K562 (cell line): ENCODE measurements at regions not wholly inside any gene's neighbourhood (a gene's known extent, or its start where the extent isn't known, plus 50 kb on each side); places are given as distances from the start of the nearest gene placed in this dataset.

Experiments
- ATF2 ChIP-seq: sonication (generic); formaldehyde crosslinking; IDR thresholded peaks from 2 replicates; pipeline ENCODE4 v1.8.1; 2022; ENCODE audit warnings: missing genetic modification reagents
- CBFA2T3 ChIP-seq: fragments of 450-650 bp; IDR thresholded peaks from 2 replicates; pipeline ENCODE4 v1.6.1; 2017
- ELF4 ChIP-seq: fragments of 450-650 bp; formaldehyde crosslinking; IDR thresholded peaks from 2 replicates; pipeline ENCODE4 v1.4.0; 2022; ENCODE audit warnings: missing genetic modification characterization
- IRF9 ChIP-seq: fragments of 450-650 bp; IDR thresholded peaks from 2 replicates; pipeline ENCODE4 v1.6.1; 2016; ENCODE audit warnings: missing biosample characterization, missing genetic modification characterization
- MYBL2 ChIP-seq, 2 experiments: fragments of 450-650 bp in 1 of 2; sonication (generic) in 1 of 2; formaldehyde crosslinking in 1 of 2; IDR thresholded peaks; 2 replicates each; pipeline versions ENCODE4 v1.6.1 to v1.8.1; 2017 to 2022; ENCODE audit warnings: borderline replicate concordance in 1 of 2, inconsistent platforms in 1 of 2, low read depth in 1 of 2, mild to moderate bottlenecking in 1 of 2, missing genetic modification reagents in 1 of 2, moderate library complexity in 1 of 2
- NR2C2 ChIP-seq, 2 experiments: fragments of 200-800 bp in 1 of 2; sonication (Bioruptor generic) in 1 of 2; sonication (generic) in 1 of 2; formaldehyde crosslinking in 1 of 2; IDR thresholded peaks; 2 replicates each; pipeline versions ENCODE4 v1.6.1 to v1.8.0; 2016 to 2022; ENCODE audit warnings: mild to moderate bottlenecking in 1 of 2, missing compliant biosample characterization in 1 of 2, missing genetic modification characterization in 1 of 2, missing genetic modification reagents in 1 of 2
- NR4A1 ChIP-seq, 2 experiments: fragments of 250-450 bp in 1 of 2; fragments of 450-650 bp in 1 of 2; sonication (Bioruptor Pico) in 1 of 2; IDR thresholded peaks; 2 replicates each; pipeline versions ENCODE4 v1.4.0 to v1.6.1; 2016 to 2020; ENCODE audit warnings: mild to moderate bottlenecking in 2 of 2, missing compliant biosample characterization in 1 of 2, missing genetic modification characterization in 1 of 2, moderate library complexity in 1 of 2
- RCOR1 ChIP-seq, 2 experiments: IDR thresholded peaks; 2 replicates each; pipeline ENCODE4 v1.6.1; 2012; ENCODE audit warnings: low read depth in 2 of 2, low read length in 2 of 2, borderline replicate concordance in 1 of 2, improper control_type of control experiment in 1 of 2
- ZKSCAN8 ChIP-seq: fragments of 200-800 bp; sonication (Bioruptor generic); IDR thresholded peaks from 2 replicates; pipeline ENCODE4 v1.6.1; 2016; ENCODE audit warnings: missing genetic modification characterization, missing compliant biosample characterization
- ZNF274 ChIP-seq: IDR thresholded peaks from 2 replicates; pipeline ENCODE4 v1.6.1; 2011; ENCODE audit warnings: low read depth, mild to moderate bottlenecking, low read length, moderate library complexity, borderline replicate concordance
- ZNF561 ChIP-seq: fragments of 450-650 bp; formaldehyde crosslinking; conservative IDR thresholded peaks from 2 replicates; pipeline ENCODE4 v1.4.0; 2020; ENCODE audit warnings: mild to moderate bottlenecking, moderate library complexity

- TF ChIP-seq ZNF274 (no peak), ELF4 (CRISPR knock-in tag) (no peak), RCOR1 (IDR thresholded peaks at IDR 0.05; ENCODE audit: borderline replicate concordance in 1 of 2, low read depth in 2 of 2, low read length in 2 of 2) (no peak), ATF2 (CRISPR knock-in tag) (no peak), MYBL2 (IDR thresholded peaks at IDR 0.05; ENCODE audit: low read depth) (no peak), MYBL2 (CRISPR knock-in tag; IDR thresholded peaks at IDR 0.05; ENCODE audit: borderline replicate concordance) (no peak), CBFA2T3 (no peak), NR4A1 (CRISPR knock-in tag; IDR thresholded peaks at IDR 0.05) (no peak), NR4A1 (tag; IDR thresholded peaks at IDR 0.05) (no peak), ZNF561 (CRISPR knock-in tag) (no peak), IRF9 (tag) (no peak), NR2C2 (CRISPR knock-in tag; IDR thresholded peaks at IDR 0.05) (no peak), NR2C2 (tag; IDR thresholded peaks at IDR 0.05) (no peak), ZKSCAN8 (CRISPR knock-in tag) (no peak)
Measured at GRCh38 chr5:92017776-92018175, 634.7 kb upstream of the ARRDC3 start.
